ENCODE measurements at regions not wholly inside any gene's neighbourhood (a gene's known extent, or its start where the extent isn't known, plus 50 kb on each side); places are given as distances from the start of the nearest gene placed in this dataset.

- TF ChIP-seq CTCF (IDR thresholded peaks at IDR 0.05) (no peak), EP300 (IDR thresholded peaks at IDR 0.05) (no peak), POLR2A (IDR thresholded peaks at IDR 0.05) (no peak), POLR2AphosphoS5 (IDR thresholded peaks at IDR 0.05) (no peak)
Measured at GRCh38 chr5:133786420-133786819, 174.1 kb upstream of the FSTL4 start.

All from gastroesophageal sphincter (tissue), 3 donors.